Right atrium auricular region (tissue), 2 donors: ENCODE measurements at regions not wholly inside any gene's neighbourhood (a gene's known extent, or its start where the extent isn't known, plus 50 kb on each side); places are given as distances from the start of the nearest gene placed in this dataset.
"Not testable (repeated sequence)": the region's sequence is repeated elsewhere in the genome, so short reads cannot be mapped to it uniquely, and the experiment has no call there.

ENCODE experiments used
- DNase-seq: peaks from one replicate; pipeline ENCODE4 v3.0.0-alpha.2; 2019; ENCODE audit warnings: low spot score
- H3K27ac ChIP-seq, 2 donors: fragments of 200-600 bp; sonication (generic); 1 replicate in 1 of 2; 2 replicates in 1 of 2; pipeline ENCODE4 v1.5.1; 2016 to 2019
- H3K27me3 ChIP-seq, 2 donors: fragments of 200-600 bp; sonication (generic); one replicate each; pipeline versions ENCODE4 v1.5.1 to v1.6.0; 2017 to 2019
- H3K36me3 ChIP-seq: fragments of 200-600 bp; sonication (generic); one replicate; pipeline ENCODE4 v1.5.1; 2016
- H3K4me1 ChIP-seq, 2 donors: fragments of 200-600 bp; sonication (generic); one replicate each; pipeline versions ENCODE4 v1.5.1 to v1.6.0; 2017 to 2019
- H3K4me3 ChIP-seq, 2 donors: fragments of 200-600 bp; sonication (generic); 1 replicate in 1 of 2; 2 replicates in 1 of 2; pipeline ENCODE4 v1.5.1; 2017 to 2019; ENCODE audit warnings: mild to moderate bottlenecking in 1 of 2, moderate library complexity in 1 of 2
- H3K9me3 ChIP-seq, 2 donors: fragments of 200-600 bp; sonication (generic); one replicate each; pipeline ENCODE4 v1.5.1; 2019
- TF ChIP-seq, protein P1 (sequence below), 2 donors: fragments of 200-600 bp; sonication (generic); IDR thresholded peaks; one replicate each; pipeline ENCODE4 v1.5.1; 2019; ENCODE audit warnings: antibody characterized with exemption in 2 of 2

DNA sequence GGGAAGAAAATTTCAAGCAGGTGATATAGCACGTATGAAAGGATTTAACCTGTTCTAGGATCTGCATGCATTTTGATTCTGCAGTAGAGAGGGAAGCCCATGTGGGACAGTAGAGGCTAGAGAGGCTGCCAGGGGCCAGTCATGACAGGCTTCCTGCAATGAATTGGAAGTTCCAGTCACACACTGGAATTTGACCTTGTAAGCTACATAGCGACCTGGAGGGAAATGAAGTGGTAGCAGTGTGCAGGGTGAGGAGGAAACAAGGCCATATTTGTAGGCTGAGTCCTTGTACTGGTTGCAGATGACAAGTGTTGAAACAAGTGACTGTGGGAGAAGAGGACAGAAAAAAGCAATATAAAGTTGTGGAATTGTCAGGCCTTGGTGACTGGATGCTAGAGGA, 58.6 kb upstream of the OLIG3 start:
- DNase-seq = no peak
- Histone ChIP-seq H3K27ac (no peak overlapping the region), H3K36me3 (no peaks in the 10 kb centered on the region), H3K27me3 (no peaks in the 10 kb centered on the region), H3K4me3 (no peak overlapping the region), H3K9me3 (no peaks in the 10 kb centered on the region), H3K4me1 (no peaks in the 10 kb centered on the region)
- TF ChIP-seq, protein P1, sequence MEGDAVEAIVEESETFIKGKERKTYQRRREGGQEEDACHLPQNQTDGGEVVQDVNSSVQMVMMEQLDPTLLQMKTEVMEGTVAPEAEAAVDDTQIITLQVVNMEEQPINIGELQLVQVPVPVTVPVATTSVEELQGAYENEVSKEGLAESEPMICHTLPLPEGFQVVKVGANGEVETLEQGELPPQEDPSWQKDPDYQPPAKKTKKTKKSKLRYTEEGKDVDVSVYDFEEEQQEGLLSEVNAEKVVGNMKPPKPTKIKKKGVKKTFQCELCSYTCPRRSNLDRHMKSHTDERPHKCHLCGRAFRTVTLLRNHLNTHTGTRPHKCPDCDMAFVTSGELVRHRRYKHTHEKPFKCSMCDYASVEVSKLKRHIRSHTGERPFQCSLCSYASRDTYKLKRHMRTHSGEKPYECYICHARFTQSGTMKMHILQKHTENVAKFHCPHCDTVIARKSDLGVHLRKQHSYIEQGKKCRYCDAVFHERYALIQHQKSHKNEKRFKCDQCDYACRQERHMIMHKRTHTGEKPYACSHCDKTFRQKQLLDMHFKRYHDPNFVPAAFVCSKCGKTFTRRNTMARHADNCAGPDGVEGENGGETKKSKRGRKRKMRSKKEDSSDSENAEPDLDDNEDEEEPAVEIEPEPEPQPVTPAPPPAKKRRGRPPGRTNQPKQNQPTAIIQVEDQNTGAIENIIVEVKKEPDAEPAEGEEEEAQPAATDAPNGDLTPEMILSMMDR (IDR thresholded peaks at IDR 0.05) = no peak

DNA sequence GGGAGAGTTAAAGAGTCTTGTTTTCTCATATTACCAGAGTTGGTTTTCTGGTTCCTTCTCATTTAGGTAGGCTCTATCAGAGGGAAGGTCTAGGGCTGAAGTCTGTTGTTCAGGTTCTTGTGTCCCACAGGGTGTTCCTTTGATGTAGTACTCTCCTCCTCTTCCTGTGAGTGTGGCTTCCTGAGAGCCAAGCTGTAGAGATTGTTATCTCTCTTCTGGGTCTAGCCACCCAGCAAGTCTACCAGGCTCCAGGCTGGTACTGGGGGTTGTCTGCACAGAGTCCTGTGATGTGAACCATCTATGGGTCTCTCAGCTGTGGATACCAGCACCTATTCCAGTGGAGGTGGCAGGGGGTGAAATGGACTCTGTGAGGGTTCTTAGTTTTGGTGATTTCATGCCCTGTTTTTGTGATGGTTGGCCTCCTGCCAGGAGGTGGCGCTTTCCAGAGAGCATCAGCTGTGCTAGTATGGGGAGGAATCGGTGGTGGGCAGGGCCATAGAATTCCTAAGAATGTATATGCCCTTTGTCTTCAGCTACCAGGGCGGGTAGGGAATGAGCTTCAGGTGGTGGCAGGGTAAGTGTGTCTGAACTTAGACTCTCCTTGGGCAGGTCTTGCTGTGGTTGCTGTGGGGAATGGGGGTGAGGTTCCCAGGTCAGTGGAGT, 65.5 kb upstream of the OLIG3 start:
- not testable (repeated sequence) for H3K27me3 ChIP-seq, H3K36me3 ChIP-seq, H3K27ac ChIP-seq, H3K4me3 ChIP-seq, H3K9me3 ChIP-seq, DNase-seq, H3K4me1 ChIP-seq

DNA sequence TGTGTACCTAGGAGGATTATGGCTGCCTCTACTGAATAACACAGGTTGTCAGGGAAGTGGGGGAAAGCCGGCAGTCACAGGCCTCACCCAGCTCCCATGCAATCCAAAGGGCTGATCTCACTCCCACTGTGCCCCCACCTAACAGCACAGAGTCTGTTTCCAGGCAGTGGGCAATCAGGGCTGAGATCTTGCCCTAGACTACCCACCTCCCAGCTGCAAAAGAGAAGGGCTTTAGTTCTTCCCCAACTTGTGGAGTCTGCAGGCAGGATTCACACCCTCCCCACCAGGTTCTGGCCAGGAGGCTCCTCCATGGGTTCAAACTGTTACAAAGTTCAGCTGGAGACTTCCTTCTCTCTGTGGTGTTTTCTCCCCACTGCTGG, 66.0 kb upstream of the OLIG3 start:
- no peak for DNase-seq
- H3K36me3 ChIP-seq = no peaks in the 10 kb centered on the region
- H3K4me3 ChIP-seq = no peak overlapping the region
- H3K4me1 ChIP-seq = no peaks in the 10 kb centered on the region
- no peak overlapping the region for H3K27ac ChIP-seq
- TF ChIP-seq, protein P1 (IDR thresholded peaks at IDR 0.05) = no peak
- peaks cover 0 to 3% of the 10 kb centered on the region in 2 donors for H3K9me3 ChIP-seq
- no peaks in the 10 kb centered on the region for H3K27me3 ChIP-seq

DNA sequence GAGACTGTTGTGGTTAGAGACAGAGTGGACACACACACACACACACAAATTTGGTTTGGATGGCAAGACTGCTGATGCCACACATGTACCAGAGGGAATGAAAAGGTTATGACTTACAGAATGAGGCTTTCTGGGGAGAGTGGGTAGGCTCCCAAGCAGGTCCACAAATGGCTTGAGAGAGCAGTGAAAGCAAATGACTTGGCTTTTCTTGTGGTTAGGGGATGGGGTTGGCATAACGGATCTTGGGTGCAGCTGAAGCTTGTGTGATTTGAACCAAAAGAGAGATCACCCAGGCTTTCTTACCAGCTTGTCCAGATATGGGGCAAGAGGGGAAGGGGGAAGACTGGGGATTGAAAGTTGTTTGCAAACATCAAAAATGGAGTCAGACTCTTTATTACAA, 73.9 kb upstream of the OLIG3 start:
- Histone ChIP-seq H3K4me3 (no peak overlapping the region), H3K9me3 (peaks cover 0 to 3% of the 10 kb centered on the region in 2 donors), H3K4me1 (no peaks in the 10 kb centered on the region), H3K27me3 (no peaks in the 10 kb centered on the region), H3K36me3 (no peaks in the 10 kb centered on the region), H3K27ac (no peak overlapping the region)
- TF ChIP-seq, protein P1 (IDR thresholded peaks at IDR 0.05) = no peak
- DNase-seq = no peak

DNA sequence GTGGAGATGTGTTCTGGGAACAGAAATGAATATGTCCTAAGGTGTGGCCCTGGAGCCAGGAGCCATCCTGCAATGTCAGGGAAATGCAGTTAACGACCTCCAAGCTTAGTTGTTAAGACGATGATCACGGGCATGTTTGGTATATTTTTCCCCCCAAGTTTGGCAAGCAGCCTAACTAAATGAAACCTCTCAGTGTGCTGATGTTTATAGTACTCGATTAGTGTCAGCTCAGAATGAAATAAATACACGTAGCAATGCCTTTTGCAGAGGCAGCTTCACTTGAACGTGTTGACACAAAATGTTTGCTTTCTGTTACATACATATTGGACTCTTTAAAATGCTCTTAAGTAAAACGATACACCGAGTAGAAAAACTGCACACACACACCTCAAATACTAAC, 76.2 kb upstream of the OLIG3 start:
- Histone ChIP-seq H3K36me3 (no peaks in the 10 kb centered on the region), H3K4me1 (no peaks in the 10 kb centered on the region), H3K4me3 (no peak overlapping the region), H3K27me3 (no peaks in the 10 kb centered on the region), H3K9me3 (no peaks in the 10 kb centered on the region), H3K27ac (no peak overlapping the region)
- DNase-seq = no peak
- TF ChIP-seq, protein P1 (IDR thresholded peaks at IDR 0.05) = no peak

DNA sequence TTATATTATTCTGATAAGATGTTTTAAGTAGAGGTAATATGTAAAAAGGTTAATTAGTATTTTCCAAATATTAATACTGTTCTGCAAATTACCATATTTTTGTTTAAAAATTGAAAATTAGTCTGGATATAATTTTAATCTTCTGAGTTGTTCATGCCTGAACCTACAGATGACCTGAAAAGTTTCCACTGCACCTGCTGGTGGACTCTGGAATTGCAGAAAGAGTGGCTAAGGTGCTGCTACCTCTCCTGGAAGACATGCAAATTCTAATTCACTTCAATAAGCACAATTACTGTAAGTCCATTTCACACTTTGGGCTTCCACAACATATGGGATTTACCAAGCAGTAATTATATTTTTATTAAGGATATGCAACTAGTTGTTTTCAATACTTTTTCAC, 77.7 kb upstream of the OLIG3 start:
- TF ChIP-seq, protein P1 (IDR thresholded peaks at IDR 0.05) = peak in 1 of 2 donors; percentile 43
- H3K4me3 ChIP-seq = no peak overlapping the region
- no peaks in the 10 kb centered on the region for H3K9me3 ChIP-seq

More for the DNA sequence above, 77.7 kb upstream of the OLIG3 start:
- Histone ChIP-seq H3K4me1 (no peaks in the 10 kb centered on the region), H3K36me3 (no peaks in the 10 kb centered on the region), H3K27ac (no peak overlapping the region), H3K27me3 (no peaks in the 10 kb centered on the region)
- no peak for DNase-seq
